ENCODE measurements at regions not wholly inside any gene's neighbourhood (a gene's known extent, or its start where the extent isn't known, plus 50 kb on each side); places are given as distances from the start of the nearest gene placed in this dataset.

DNA sequence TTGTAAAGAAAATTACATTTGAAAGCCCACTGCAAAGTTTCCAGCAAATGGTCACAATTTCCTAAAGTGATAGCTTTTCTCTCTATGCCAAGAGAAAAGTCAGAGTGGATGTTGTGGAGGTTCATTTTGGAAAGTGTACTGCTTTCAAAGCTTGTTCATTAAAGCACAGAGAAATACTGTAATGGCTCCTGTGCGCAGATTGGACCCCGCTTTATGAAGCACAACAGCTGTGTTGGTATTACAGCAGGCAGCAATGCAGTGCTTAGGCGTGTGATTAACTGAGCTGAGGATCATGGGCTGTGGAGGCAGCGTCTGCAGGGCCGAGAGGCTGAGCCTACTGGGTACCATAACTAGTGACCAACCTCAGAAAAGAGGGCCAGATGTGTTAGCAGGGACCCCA lies 478.4 kb upstream of the CFAP20DC start:
- Histone ChIP-seq H3K4me1 (replicated peaks; ENCODE audit: insufficient read depth) (no peaks in the 10 kb centered on the region), H3K9me2 (ENCODE audit: insufficient read depth) (no peaks in the 10 kb centered on the region), H3K27ac (no peak overlapping the region), H3F3A (ENCODE audit: insufficient read depth, low read depth) (no peaks in the 10 kb centered on the region), H2AFZ (no peak overlapping the region), H4K20me1 (ENCODE audit: insufficient read depth) (no peaks in the 10 kb centered on the region), H3K27me3 (ENCODE audit: insufficient read depth, low read depth) (no peaks in the 10 kb centered on the region), H3K9me3 (ENCODE audit: insufficient read depth, low read depth) (no peaks in the 10 kb centered on the region), H3K4me2 (no peak overlapping the region), H3K79me2 (ENCODE audit: low read depth) (no peaks in the 10 kb centered on the region), H3K36me3 (ENCODE audit: low read depth) (no peaks in the 10 kb centered on the region), H3K4me3 (no peak overlapping the region)
- TF ChIP-seq EZH2 (IDR thresholded peaks at IDR 0.05; ENCODE audit: low read depth), result no peak
- TF ChIP-seq, protein P1, sequence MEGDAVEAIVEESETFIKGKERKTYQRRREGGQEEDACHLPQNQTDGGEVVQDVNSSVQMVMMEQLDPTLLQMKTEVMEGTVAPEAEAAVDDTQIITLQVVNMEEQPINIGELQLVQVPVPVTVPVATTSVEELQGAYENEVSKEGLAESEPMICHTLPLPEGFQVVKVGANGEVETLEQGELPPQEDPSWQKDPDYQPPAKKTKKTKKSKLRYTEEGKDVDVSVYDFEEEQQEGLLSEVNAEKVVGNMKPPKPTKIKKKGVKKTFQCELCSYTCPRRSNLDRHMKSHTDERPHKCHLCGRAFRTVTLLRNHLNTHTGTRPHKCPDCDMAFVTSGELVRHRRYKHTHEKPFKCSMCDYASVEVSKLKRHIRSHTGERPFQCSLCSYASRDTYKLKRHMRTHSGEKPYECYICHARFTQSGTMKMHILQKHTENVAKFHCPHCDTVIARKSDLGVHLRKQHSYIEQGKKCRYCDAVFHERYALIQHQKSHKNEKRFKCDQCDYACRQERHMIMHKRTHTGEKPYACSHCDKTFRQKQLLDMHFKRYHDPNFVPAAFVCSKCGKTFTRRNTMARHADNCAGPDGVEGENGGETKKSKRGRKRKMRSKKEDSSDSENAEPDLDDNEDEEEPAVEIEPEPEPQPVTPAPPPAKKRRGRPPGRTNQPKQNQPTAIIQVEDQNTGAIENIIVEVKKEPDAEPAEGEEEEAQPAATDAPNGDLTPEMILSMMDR (conservative IDR thresholded peaks at IDR 0.05), result no peak
- no TSS peak for BruUV-seq (replicated peaks)
- intact Hi-C loops (cut with micrococcal nuclease; ENCODE audit: unreplicated experiment), result no loop called here
- DNase-seq, result no peak
- ChIA-PET CTCF (no interaction called here), POLR2A (ENCODE audit: unreplicated experiment) (no interaction called here)

DNA sequence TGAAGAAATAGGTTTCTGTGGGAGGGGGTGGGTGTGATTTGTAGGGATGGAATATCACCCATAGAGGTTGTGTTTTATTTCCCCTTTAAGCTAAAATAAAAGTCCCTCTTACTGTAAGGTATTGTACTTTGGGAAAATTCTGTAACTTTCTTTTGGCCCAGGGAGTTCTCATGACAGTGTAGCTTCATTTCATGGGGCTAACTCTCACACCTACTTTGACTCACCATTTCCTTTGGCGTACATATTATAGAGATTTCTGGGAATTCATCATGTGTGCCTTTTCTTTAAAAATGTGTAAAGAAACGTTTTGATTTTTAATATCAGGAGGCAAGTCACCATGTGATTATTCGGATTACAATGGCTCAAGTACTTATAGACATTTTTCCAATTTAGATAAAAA lies 477.7 kb upstream of the CFAP20DC start:
- Histone ChIP-seq H3K27me3 (ENCODE audit: insufficient read depth, low read depth) (no peaks in the 10 kb centered on the region), H3K4me2 (no peak overlapping the region), H3K36me3 (ENCODE audit: low read depth) (no peaks in the 10 kb centered on the region), H3K9me3 (ENCODE audit: insufficient read depth, low read depth) (no peaks in the 10 kb centered on the region), H4K20me1 (ENCODE audit: insufficient read depth) (no peaks in the 10 kb centered on the region), H3K4me3 (no peak overlapping the region), H3K79me2 (ENCODE audit: low read depth) (no peaks in the 10 kb centered on the region), H2AFZ (no peak overlapping the region), H3F3A (ENCODE audit: insufficient read depth, low read depth) (no peaks in the 10 kb centered on the region), H3K4me1 (replicated peaks; ENCODE audit: insufficient read depth) (no peaks in the 10 kb centered on the region), H3K9me2 (ENCODE audit: insufficient read depth) (no peaks in the 10 kb centered on the region), H3K27ac (no peak overlapping the region)
- no peak for TF ChIP-seq EZH2 (IDR thresholded peaks at IDR 0.05; ENCODE audit: low read depth)
- TF ChIP-seq, protein P1 (conservative IDR thresholded peaks at IDR 0.05), result no peak
- POLR2A ChIA-PET (ENCODE audit: unreplicated experiment), result no interaction called here
- intact Hi-C loops (cut with micrococcal nuclease; ENCODE audit: unreplicated experiment), result no loop called here
- no peak for DNase-seq
- BruUV-seq (replicated peaks), result no TSS peak
- CTCF ChIA-PET, result no interaction called here

DNA sequence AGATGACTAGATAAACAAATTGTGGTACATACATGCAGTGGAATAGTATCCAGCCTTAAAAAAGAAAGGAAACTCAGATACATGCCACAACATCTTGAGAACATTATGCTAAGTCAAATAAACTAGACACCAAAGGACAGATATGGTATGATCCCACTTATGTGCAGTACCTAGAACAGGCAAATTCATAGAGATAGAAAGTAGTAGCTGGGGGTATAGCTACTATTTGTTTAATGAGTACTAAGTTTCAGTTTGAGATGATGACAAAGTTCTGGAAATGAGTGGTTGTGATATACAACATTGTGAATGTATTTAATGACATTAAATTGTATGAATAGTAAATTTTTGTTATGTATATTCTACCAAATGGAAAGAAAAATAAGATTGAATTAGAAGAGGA lies 477.2 kb upstream of the CFAP20DC start:
- POLR2A ChIA-PET (ENCODE audit: unreplicated experiment), result no interaction called here
- Histone ChIP-seq H3K4me1 (replicated peaks; ENCODE audit: insufficient read depth) (no peaks in the 10 kb centered on the region), H3F3A (ENCODE audit: insufficient read depth, low read depth) (no peaks in the 10 kb centered on the region), H2AFZ (no peak overlapping the region), H3K79me2 (ENCODE audit: low read depth) (no peaks in the 10 kb centered on the region), H3K27me3 (ENCODE audit: insufficient read depth, low read depth) (no peaks in the 10 kb centered on the region), H3K4me3 (no peak overlapping the region), H4K20me1 (ENCODE audit: insufficient read depth) (no peaks in the 10 kb centered on the region), H3K4me2 (no peak overlapping the region), H3K36me3 (ENCODE audit: low read depth) (no peaks in the 10 kb centered on the region), H3K9me2 (ENCODE audit: insufficient read depth) (no peaks in the 10 kb centered on the region), H3K9me3 (ENCODE audit: insufficient read depth, low read depth) (no peaks in the 10 kb centered on the region), H3K27ac (no peak overlapping the region)
- intact Hi-C loops (cut with micrococcal nuclease; ENCODE audit: unreplicated experiment), result no loop called here
- BruUV-seq (replicated peaks), result no TSS peak
- TF ChIP-seq, protein P1 (conservative IDR thresholded peaks at IDR 0.05), result no peak
- TF ChIP-seq EZH2 (IDR thresholded peaks at IDR 0.05; ENCODE audit: low read depth), result no peak
- CTCF ChIA-PET, result no interaction called here
- no peak for DNase-seq

Data from PC-9 (cell line).